Mesendoderm (in vitro differentiated cells): ENCODE measurements at regions not wholly inside any gene's neighbourhood (a gene's known extent, or its start where the extent isn't known, plus 50 kb on each side); places are given as distances from the start of the nearest gene placed in this dataset.

ENCODE experiments used
- DNase-seq: peaks from one replicate; pipeline ENCODE4 v3.0.0; 2013
- H2AK5ac ChIP-seq: 2 replicates; pipeline ENCODE4 v1.6.1; 2013; ENCODE audit warnings: low read length, inconsistent platforms
- H2BK120ac ChIP-seq: 2 replicates; pipeline ENCODE4 v1.6.1; 2013; ENCODE audit warnings: low read depth, mild to moderate bottlenecking, low read length, moderate library complexity, mixed read lengths
- H2BK15ac ChIP-seq: replicated peaks from 2 replicates; pipeline ENCODE4 v1.6.1; 2013; ENCODE audit warnings: low read depth, mild to moderate bottlenecking, moderate library complexity
- H2BK5ac ChIP-seq: 2 replicates; pipeline ENCODE4 v1.6.1; 2013; ENCODE audit warnings: low read length, inconsistent platforms
- H3K18ac ChIP-seq: 2 replicates; pipeline ENCODE4 v1.6.1; 2013; ENCODE audit warnings: mild to moderate bottlenecking, low read length, mixed read lengths
- H3K23ac ChIP-seq: one replicate; pipeline ENCODE4 v1.6.1; 2013; ENCODE audit warnings: low read length
- H3K27ac ChIP-seq: 2 replicates; pipeline ENCODE4 v1.5.1; 2013; ENCODE audit warnings: low read depth, mild to moderate bottlenecking, inconsistent platforms, low read length, moderate library complexity
- H3K27me3 ChIP-seq: 2 replicates; pipeline ENCODE4 v1.6.1; 2013; ENCODE audit warnings: low read length, control low read depth, mild to moderate bottlenecking, inconsistent platforms; ENCODE audit not compliant: insufficient read depth, poor library complexity
- H3K36me3 ChIP-seq: 2 replicates; pipeline ENCODE4 v1.6.1; 2013; ENCODE audit warnings: low read length, inconsistent platforms; ENCODE audit not compliant: control insufficient read depth, insufficient read depth
- H3K4ac ChIP-seq: one replicate; pipeline ENCODE4 v1.6.1; 2013; ENCODE audit warnings: low read depth, mild to moderate bottlenecking, low read length, moderate library complexity
- H3K4me1 ChIP-seq: 2 replicates; pipeline ENCODE4 v1.6.1; 2013; ENCODE audit warnings: low read depth, low read length, inconsistent platforms; ENCODE audit not compliant: control insufficient read depth
- H3K4me2 ChIP-seq: 2 replicates; pipeline ENCODE4 v1.6.1; 2013; ENCODE audit warnings: low read length
- H3K4me3 ChIP-seq: 2 replicates; pipeline ENCODE4 v1.5.1; 2013; ENCODE audit warnings: mild to moderate bottlenecking, low read length
- H3K56ac ChIP-seq: one replicate; pipeline ENCODE4 v1.6.1; 2013; ENCODE audit warnings: low read length
- H3K79me1 ChIP-seq: 2 replicates; pipeline ENCODE4 v1.6.1; 2013; ENCODE audit warnings: low read length, inconsistent platforms
- H3K79me2 ChIP-seq: 2 replicates; pipeline ENCODE4 v1.6.1; 2013; ENCODE audit warnings: mild to moderate bottlenecking, low read length; ENCODE audit not compliant: control insufficient read depth, insufficient read depth
- H3K9ac ChIP-seq: 2 replicates; pipeline ENCODE4 v1.6.1; 2013; ENCODE audit warnings: low read length, inconsistent platforms
- H4K5ac ChIP-seq: one replicate; pipeline ENCODE4 v1.6.1; 2013; ENCODE audit warnings: low read length
- H4K8ac ChIP-seq: one replicate; pipeline ENCODE4 v1.6.1; 2013; ENCODE audit warnings: low read depth, mild to moderate bottlenecking, control low read depth, low read length, moderate library complexity
- WGBS: extraction: QIAGEN DNeasy Blood & Tissue Kit; methylation state at CpG from one replicate; pipeline ENCODE4 v1.1.7; 2013; ENCODE audit warnings: low lambda C conversion rate, missing lambda C conversion rate; ENCODE audit not compliant: insufficient coverage; ENCODE audit errors: extremely low coverage; 5-methylcytosine and 5-hydroxymethylcytosine counted together

DNA sequence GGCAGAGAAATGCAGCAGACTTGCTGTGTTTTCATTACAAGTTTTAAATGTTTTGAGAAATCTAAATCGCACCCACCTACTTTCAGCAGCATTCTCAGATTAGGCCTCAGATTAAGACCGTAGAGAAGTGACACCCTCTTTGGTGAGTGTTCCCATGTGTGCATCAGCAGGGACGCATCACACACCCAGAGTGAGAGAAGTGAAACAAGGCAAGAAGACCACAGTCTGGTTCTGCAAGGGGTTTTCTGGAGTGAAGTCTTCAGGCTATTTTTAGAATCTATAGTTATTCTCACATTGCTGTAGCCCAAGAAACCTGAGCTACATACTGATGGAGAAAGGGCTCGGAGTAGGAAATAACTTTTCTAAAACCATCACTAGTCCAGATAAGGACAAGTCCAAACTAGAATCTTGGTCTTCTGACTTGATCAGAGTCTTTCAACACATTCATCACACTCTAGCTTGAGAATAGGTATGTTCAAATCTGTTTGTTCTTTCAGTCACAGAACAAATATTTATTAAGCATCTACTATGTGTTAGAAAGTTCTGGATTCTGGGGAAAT lies 1216.6 kb upstream of the PIK3C3 start:
- Histone ChIP-seq H3K4me2 (no peak overlapping the region), H4K5ac (no peak overlapping the region), H3K4me3 (no peak overlapping the region), H3K4ac (no peak overlapping the region), H3K79me2 (no peaks in the 10 kb centered on the region), H3K27me3 (no peaks in the 10 kb centered on the region), H2BK5ac (no peak overlapping the region), H3K18ac (no peak overlapping the region), H3K36me3 (no peaks in the 10 kb centered on the region), H4K8ac (no peak overlapping the region), H3K79me1 (no peaks in the 10 kb centered on the region), H3K4me1 (no peaks in the 10 kb centered on the region), H3K27ac (no peak overlapping the region), H2BK120ac (no peak overlapping the region), H3K23ac (no peak overlapping the region), H2BK15ac (no peak overlapping the region), H3K56ac (no peak overlapping the region), H2AK5ac (no peak overlapping the region), H3K9ac (no peak overlapping the region)
- no peak for DNase-seq
- no CpG with 5 or more reads among the region's 4 CpGs for WGBS

DNA sequence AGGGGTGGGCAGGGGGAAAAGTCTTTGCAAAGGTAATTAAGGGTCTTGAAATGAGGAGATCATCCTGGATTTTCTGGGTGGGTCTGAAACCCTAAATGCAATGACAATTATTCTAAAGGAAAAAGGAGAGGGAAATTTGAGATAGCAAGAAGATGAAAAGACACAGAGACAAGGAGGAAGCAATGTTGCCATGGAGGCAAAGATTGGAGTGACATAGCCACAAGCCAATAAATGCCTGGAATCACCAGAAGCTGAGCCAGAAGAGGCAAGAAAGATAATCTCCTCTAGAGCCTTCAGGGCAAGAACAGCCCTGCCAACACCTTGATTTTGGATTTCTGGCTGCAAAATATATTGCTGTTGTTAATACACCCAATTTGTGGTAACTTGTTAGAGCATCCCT lies 1246.3 kb upstream of the PIK3C3 start:
- peak; percentile 64 for DNase-seq
- H3K9ac ChIP-seq = no peak overlapping the region
- H3K4me1 ChIP-seq = no peaks in the 10 kb centered on the region

DNA sequence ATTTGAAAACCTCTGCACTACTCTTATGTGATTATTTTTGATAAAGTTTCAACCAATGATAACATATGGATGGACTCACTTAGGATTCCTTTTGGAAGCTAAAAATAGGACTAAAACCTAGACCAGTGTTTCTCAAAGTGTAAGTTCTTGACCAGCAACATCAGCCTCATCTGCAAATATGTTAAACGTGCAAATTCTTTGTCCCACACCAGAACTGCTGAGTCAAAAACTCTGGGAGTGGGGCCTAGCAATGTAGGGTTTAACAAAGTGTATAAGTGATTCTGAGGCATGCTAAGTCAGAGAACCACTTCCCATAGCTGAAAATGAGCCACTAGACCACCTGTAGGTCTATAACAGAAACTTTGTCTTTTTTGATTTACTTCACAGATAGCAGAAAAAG lies 1247.2 kb upstream of the PIK3C3 start:
- no peak overlapping the region for H3K9ac ChIP-seq
- no peak overlapping the region for H3K4ac ChIP-seq
- H2AK5ac ChIP-seq = no peak overlapping the region
- H3K4me2 ChIP-seq = no peak overlapping the region
- H2BK120ac ChIP-seq = no peak overlapping the region
- H4K5ac ChIP-seq = no peak overlapping the region
- H3K4me1 ChIP-seq = no peaks in the 10 kb centered on the region
- no peak overlapping the region for H3K27ac ChIP-seq
- H3K18ac ChIP-seq = no peak overlapping the region
- H3K56ac ChIP-seq = no peak overlapping the region
- no peak overlapping the region for H3K4me3 ChIP-seq
- no peak overlapping the region for H3K23ac ChIP-seq
- no peaks in the 10 kb centered on the region for H3K79me2 ChIP-seq
- no peak overlapping the region for H4K8ac ChIP-seq
- no peaks in the 10 kb centered on the region for H3K27me3 ChIP-seq
- WGBS = no CpG with 5 or more reads among the region's 1 CpG
- no peaks in the 10 kb centered on the region for H3K79me1 ChIP-seq
- H3K36me3 ChIP-seq = no peaks in the 10 kb centered on the region
- no peak overlapping the region for H2BK5ac ChIP-seq
- no peak overlapping the region for H2BK15ac ChIP-seq
- no peak for DNase-seq

More for the DNA sequence above, 1246.3 kb upstream of the PIK3C3 start:
- no peak overlapping the region for H3K4me2 ChIP-seq
- no peak overlapping the region for H4K8ac ChIP-seq
- H2BK15ac ChIP-seq = no peak overlapping the region
- no peaks in the 10 kb centered on the region for H3K36me3 ChIP-seq
- H3K4me3 ChIP-seq = no peak overlapping the region
- no peak overlapping the region for H2BK5ac ChIP-seq
- no peak overlapping the region for H3K27ac ChIP-seq
- H3K4ac ChIP-seq = no peak overlapping the region
- no peaks in the 10 kb centered on the region for H3K27me3 ChIP-seq
- H3K56ac ChIP-seq = no peak overlapping the region
- no peak overlapping the region for H3K18ac ChIP-seq
- no peak overlapping the region for H3K23ac ChIP-seq
- no peak overlapping the region for H4K5ac ChIP-seq
- H2BK120ac ChIP-seq = no peak overlapping the region
- H2AK5ac ChIP-seq = no peak overlapping the region
- no peaks in the 10 kb centered on the region for H3K79me2 ChIP-seq
- H3K79me1 ChIP-seq = no peaks in the 10 kb centered on the region

DNA sequence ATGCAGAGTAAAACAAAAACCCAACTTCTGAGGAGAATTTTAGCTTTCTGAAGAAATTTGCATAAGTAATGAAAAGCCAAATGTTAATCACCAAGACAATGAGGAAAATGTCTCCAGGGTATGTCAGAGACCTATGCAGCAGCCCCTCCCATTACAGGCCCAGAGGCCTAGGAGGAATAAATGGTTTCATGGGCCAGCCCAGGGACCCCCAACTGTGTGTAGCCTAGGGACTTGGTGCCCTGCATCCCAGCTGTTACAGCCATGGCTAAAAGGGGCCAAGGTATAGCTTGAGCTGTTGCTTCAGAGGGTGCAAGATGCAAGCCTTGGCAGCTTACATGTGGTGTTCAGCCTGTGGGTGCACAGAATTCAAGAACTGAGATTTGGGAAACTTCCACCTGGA lies 1256.9 kb upstream of the PIK3C3 start:
- no peak overlapping the region for H3K56ac ChIP-seq
- H3K79me1 ChIP-seq = no peaks in the 10 kb centered on the region
- H3K4ac ChIP-seq = no peak overlapping the region
- H2AK5ac ChIP-seq = no peak overlapping the region
- H2BK120ac ChIP-seq = no peak overlapping the region
- no peak overlapping the region for H3K18ac ChIP-seq
- no peak overlapping the region for H3K4me3 ChIP-seq
- H3K23ac ChIP-seq = no peak overlapping the region
- no peak overlapping the region for H2BK15ac ChIP-seq
- H3K27me3 ChIP-seq = no peaks in the 10 kb centered on the region
- H2BK5ac ChIP-seq = no peak overlapping the region
- H4K5ac ChIP-seq = no peak overlapping the region
- no peaks in the 10 kb centered on the region for H3K36me3 ChIP-seq
- no peaks in the 10 kb centered on the region for H3K4me1 ChIP-seq
- H3K4me2 ChIP-seq = no peak overlapping the region
- no peak overlapping the region for H3K27ac ChIP-seq
- H3K79me2 ChIP-seq = no peaks in the 10 kb centered on the region
- DNase-seq = no peak
- H4K8ac ChIP-seq = no peak overlapping the region
- H3K9ac ChIP-seq = no peak overlapping the region

GRCh38 chr18:40695526-40695925 lies 1259.5 kb upstream of the PIK3C3 start:
- DNase-seq = no peak
- no peak overlapping the region for H3K23ac ChIP-seq
- H3K9ac ChIP-seq = no peak overlapping the region
- H2BK5ac ChIP-seq = no peak overlapping the region
- no peak overlapping the region for H2BK15ac ChIP-seq
- no peak overlapping the region for H3K27ac ChIP-seq
- H3K4me3 ChIP-seq = no peak overlapping the region
- H4K5ac ChIP-seq = no peak overlapping the region
- H4K8ac ChIP-seq = no peak overlapping the region
- H3K56ac ChIP-seq = no peak overlapping the region
- H3K79me2 ChIP-seq = no peaks in the 10 kb centered on the region
- no peaks in the 10 kb centered on the region for H3K36me3 ChIP-seq
- no CpG with 5 or more reads among the region's 1 CpG for WGBS
- no peaks in the 10 kb centered on the region for H3K27me3 ChIP-seq
- H3K4me1 ChIP-seq = no peaks in the 10 kb centered on the region
- H2BK120ac ChIP-seq = no peak overlapping the region
- no peaks in the 10 kb centered on the region for H3K79me1 ChIP-seq
- no peak overlapping the region for H2AK5ac ChIP-seq
- H3K4me2 ChIP-seq = no peak overlapping the region
- H3K4ac ChIP-seq = no peak overlapping the region
- H3K18ac ChIP-seq = no peak overlapping the region

DNA sequence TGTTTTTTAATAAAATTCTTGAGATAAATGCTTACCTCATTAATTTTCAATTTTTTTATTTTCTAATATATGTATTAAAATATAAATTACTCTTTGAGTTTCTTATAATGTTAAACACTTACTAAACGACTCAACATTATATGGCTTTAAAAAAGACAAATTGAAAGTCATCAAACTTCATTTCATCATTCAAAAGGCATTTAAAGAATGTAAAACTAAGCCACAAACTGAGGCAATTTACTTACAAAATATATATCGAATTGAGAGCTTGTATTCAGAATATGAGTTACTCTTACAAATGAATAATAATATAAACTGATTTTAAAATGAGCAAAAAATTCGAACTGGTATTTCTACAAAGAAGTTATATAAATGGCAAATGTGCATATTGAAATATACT lies 1262.2 kb upstream of the PIK3C3 start:
- H3K36me3 ChIP-seq = no peaks in the 10 kb centered on the region
- H3K27ac ChIP-seq = no peak overlapping the region
- no CpG with 5 or more reads among the region's 3 CpGs for WGBS
- no peak overlapping the region for H2BK15ac ChIP-seq
- H3K4ac ChIP-seq = no peak overlapping the region
- DNase-seq = no peak
- H2BK5ac ChIP-seq = no peak overlapping the region
- H2AK5ac ChIP-seq = no peak overlapping the region
- no peaks in the 10 kb centered on the region for H3K27me3 ChIP-seq
- no peak overlapping the region for H3K4me2 ChIP-seq
- no peaks in the 10 kb centered on the region for H3K79me2 ChIP-seq
- no peaks in the 10 kb centered on the region for H3K4me1 ChIP-seq
- H3K4me3 ChIP-seq = no peak overlapping the region
- no peaks in the 10 kb centered on the region for H3K79me1 ChIP-seq
- H4K5ac ChIP-seq = no peak overlapping the region
- H3K56ac ChIP-seq = no peak overlapping the region
- H3K18ac ChIP-seq = no peak overlapping the region
- no peak overlapping the region for H2BK120ac ChIP-seq
- no peak overlapping the region for H3K9ac ChIP-seq
- no peak overlapping the region for H4K8ac ChIP-seq
- H3K23ac ChIP-seq = no peak overlapping the region
